Vagina (tissue), 2 donors: ENCODE measurements at regions not wholly inside any gene's neighbourhood (a gene's known extent, or its start where the extent isn't known, plus 50 kb on each side); places are given as distances from the start of the nearest gene placed in this dataset.
"Not testable (repeated sequence)": the region's sequence is repeated elsewhere in the genome, so short reads cannot be mapped to it uniquely, and the experiment has no call there.

Experiments
- POLR2A ChIP-seq, 2 donors: fragments of 450-650 bp; IDR thresholded peaks; one replicate each; pipeline ENCODE4 v1.6.1; 2017; ENCODE audit warnings: antibody characterized with exemption in 2 of 2, mild to moderate bottlenecking in 2 of 2, moderate library complexity in 2 of 2
- POLR2AphosphoS5 ChIP-seq, 2 donors: sonication (generic); formaldehyde crosslinking; IDR thresholded peaks; one replicate each; pipeline ENCODE4 v1.9.0; 2017; ENCODE audit warnings: antibody characterized with exemption in 2 of 2, mild to moderate bottlenecking in 2 of 2, low read depth in 1 of 2; ENCODE audit not compliant: insufficient read depth in 1 of 2
- TF ChIP-seq, protein P1 (sequence below), 3 experiments: fragments of 450-650 bp in 2 of 3; fragments of 200-600 bp in 1 of 3; sonication (generic) in 1 of 3; IDR thresholded peaks; one replicate each; pipeline ENCODE4 v1.5.1; 2017 to 2019; ENCODE audit warnings: antibody characterized with exemption in 3 of 3, mild to moderate bottlenecking in 2 of 3, moderate library complexity in 2 of 3

DNA sequence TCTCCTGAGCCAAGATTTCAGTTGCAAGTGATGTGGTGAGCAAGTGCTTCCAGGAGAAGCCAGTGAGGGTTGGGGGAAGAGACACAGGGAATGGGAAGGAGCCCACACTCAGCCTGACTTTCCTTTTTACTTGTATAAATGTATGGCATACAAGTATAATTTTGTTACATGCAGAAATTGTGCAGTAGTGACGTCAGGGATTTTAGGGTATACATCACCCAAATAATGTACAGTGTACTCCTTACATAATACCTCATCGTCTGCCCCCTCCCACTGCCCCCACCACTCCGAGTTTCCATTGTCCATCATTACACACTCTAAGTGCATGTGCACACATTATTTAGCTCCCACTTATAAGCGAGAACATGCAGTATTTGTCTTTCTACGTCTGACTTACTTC, 68.7 kb upstream of the GBA3 start:
- not testable (repeated sequence) for TF ChIP-seq POLR2A (IDR thresholded peaks at IDR 0.05); POLR2AphosphoS5 (IDR thresholded peaks at IDR 0.05; ENCODE audit: insufficient read depth in 1 of 2, low read depth in 1 of 2)
- TF ChIP-seq, protein P1, sequence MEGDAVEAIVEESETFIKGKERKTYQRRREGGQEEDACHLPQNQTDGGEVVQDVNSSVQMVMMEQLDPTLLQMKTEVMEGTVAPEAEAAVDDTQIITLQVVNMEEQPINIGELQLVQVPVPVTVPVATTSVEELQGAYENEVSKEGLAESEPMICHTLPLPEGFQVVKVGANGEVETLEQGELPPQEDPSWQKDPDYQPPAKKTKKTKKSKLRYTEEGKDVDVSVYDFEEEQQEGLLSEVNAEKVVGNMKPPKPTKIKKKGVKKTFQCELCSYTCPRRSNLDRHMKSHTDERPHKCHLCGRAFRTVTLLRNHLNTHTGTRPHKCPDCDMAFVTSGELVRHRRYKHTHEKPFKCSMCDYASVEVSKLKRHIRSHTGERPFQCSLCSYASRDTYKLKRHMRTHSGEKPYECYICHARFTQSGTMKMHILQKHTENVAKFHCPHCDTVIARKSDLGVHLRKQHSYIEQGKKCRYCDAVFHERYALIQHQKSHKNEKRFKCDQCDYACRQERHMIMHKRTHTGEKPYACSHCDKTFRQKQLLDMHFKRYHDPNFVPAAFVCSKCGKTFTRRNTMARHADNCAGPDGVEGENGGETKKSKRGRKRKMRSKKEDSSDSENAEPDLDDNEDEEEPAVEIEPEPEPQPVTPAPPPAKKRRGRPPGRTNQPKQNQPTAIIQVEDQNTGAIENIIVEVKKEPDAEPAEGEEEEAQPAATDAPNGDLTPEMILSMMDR (IDR thresholded peaks at IDR 0.05), result not testable (repeated sequence)
